SK-N-SH treated with all-trans-retinoic acid at 6 μM for 48 hours (cell line): ENCODE measurements at regions not wholly inside any gene's neighbourhood (a gene's known extent, or its start where the extent isn't known, plus 50 kb on each side); places are given as distances from the start of the nearest gene placed in this dataset.

ENCODE experiments used
- ATAC-seq: fragments of 200-7000 bp; cut with Tn5 transposase; 3 replicates; pipeline ENCODE4 v1.9.1; 2020; ENCODE audit warnings: mild to moderate bottlenecking, moderate library complexity
- ARNTL ChIP-seq: fragments of 450-650 bp; formaldehyde crosslinking; IDR thresholded peaks from 2 replicates; pipeline ENCODE4 v1.5.0; 2020; ENCODE audit warnings: low read depth, mild to moderate bottlenecking, moderate library complexity, borderline replicate concordance
- BACH2 ChIP-seq: fragments of 250-450 bp; sonication (Bioruptor Pico); IDR thresholded peaks from 2 replicates; pipeline ENCODE4 v1.9.0; 2021; ENCODE audit warnings: mild to moderate bottlenecking, borderline replicate concordance
- CSDC2 ChIP-seq: fragments of 250-450 bp; sonication (Bioruptor Pico); IDR thresholded peaks from 2 replicates; pipeline ENCODE4 v1.5.0; 2020; ENCODE audit warnings: mild to moderate bottlenecking, moderate library complexity
- CSRNP3 ChIP-seq: fragments of 250-450 bp; sonication (Bioruptor Pico); IDR thresholded peaks from 2 replicates; pipeline ENCODE4 v1.5.1; 2021; ENCODE audit warnings: mild to moderate bottlenecking, moderate library complexity
- ESRRG ChIP-seq: fragments of 250-450 bp; sonication (Bioruptor Pico); IDR thresholded peaks from 2 replicates; pipeline ENCODE4 v1.6.1; 2021; ENCODE audit warnings: mild to moderate bottlenecking
- GLIS3 ChIP-seq: fragments of 250-450 bp; sonication (Bioruptor Pico); IDR thresholded peaks from 2 replicates; pipeline ENCODE4 v1.5.0; 2020; ENCODE audit warnings: mild to moderate bottlenecking, moderate library complexity
- ISL1 ChIP-seq: fragments of 250-450 bp; sonication (Bioruptor Pico); IDR thresholded peaks from 2 replicates; pipeline ENCODE4 v2.1.2; 2022; ENCODE audit warnings: mild to moderate bottlenecking, moderate library complexity
- OSR1 ChIP-seq: fragments of 250-450 bp; sonication (Bioruptor Pico); IDR thresholded peaks from 2 replicates; pipeline ENCODE4 v1.8.0; 2022; ENCODE audit warnings: moderate library complexity, mild to moderate bottlenecking, inconsistent platforms
- PATZ1 ChIP-seq: fragments of 250-450 bp; sonication (Bioruptor Pico); IDR thresholded peaks from 2 replicates; pipeline ENCODE4 v1.8.0; 2020; ENCODE audit warnings: mild to moderate bottlenecking, moderate library complexity, borderline replicate concordance
- POU6F1 ChIP-seq: fragments of 250-450 bp; sonication (Bioruptor Pico); IDR thresholded peaks from 2 replicates; pipeline ENCODE4 v1.8.0; 2021; ENCODE audit warnings: low read depth, mild to moderate bottlenecking, moderate library complexity, borderline replicate concordance
- PPARA ChIP-seq: fragments of 250-450 bp; sonication (Bioruptor Pico); IDR thresholded peaks from 2 replicates; pipeline ENCODE4 v1.5.0; 2020; ENCODE audit warnings: mild to moderate bottlenecking, borderline replicate concordance
- RARB ChIP-seq: fragments of 250-450 bp; sonication (Bioruptor Pico); IDR thresholded peaks from 2 replicates; pipeline ENCODE4 v1.8.0; 2021; ENCODE audit warnings: mild to moderate bottlenecking, moderate library complexity
- SNAI2 ChIP-seq: fragments of 250-450 bp; sonication (Bioruptor Pico); IDR thresholded peaks from 2 replicates; pipeline ENCODE4 v1.5.0; 2020; ENCODE audit warnings: mild to moderate bottlenecking, moderate library complexity
- TCF4 ChIP-seq: fragments of 250-450 bp; sonication (Bioruptor Pico); IDR thresholded peaks from 2 replicates; pipeline ENCODE4 v1.8.0; 2021; ENCODE audit warnings: mild to moderate bottlenecking, moderate library complexity, borderline replicate concordance
- TOX ChIP-seq: fragments of 250-450 bp; sonication (Bioruptor Pico); IDR thresholded peaks from 2 replicates; pipeline ENCODE4 v1.8.0; 2021; ENCODE audit warnings: mild to moderate bottlenecking, moderate library complexity, borderline replicate concordance
- TSHZ2 ChIP-seq: fragments of 250-450 bp; sonication (Bioruptor Pico); IDR thresholded peaks from 2 replicates; pipeline ENCODE4 v1.5.0; 2020; ENCODE audit warnings: mild to moderate bottlenecking, moderate library complexity
- ZC3H10 ChIP-seq: fragments of 250-450 bp; sonication (Bioruptor Pico); IDR thresholded peaks from 2 replicates; pipeline ENCODE4 v1.5.1; 2021; ENCODE audit warnings: mild to moderate bottlenecking, moderate library complexity
- ZFP3 ChIP-seq: fragments of 250-450 bp; sonication (Bioruptor Pico); IDR thresholded peaks from 2 replicates; pipeline ENCODE4 v1.5.0; 2020; ENCODE audit warnings: mild to moderate bottlenecking, moderate library complexity
- ZFP30 ChIP-seq: fragments of 450-650 bp; formaldehyde crosslinking; IDR thresholded peaks from 2 replicates; pipeline ENCODE4 v1.5.0; 2022; ENCODE audit warnings: mild to moderate bottlenecking, moderate library complexity
- ZNF565 ChIP-seq: fragments of 450-650 bp; formaldehyde crosslinking; conservative IDR thresholded peaks from 2 replicates; pipeline ENCODE4 v1.5.0; 2020; ENCODE audit warnings: low read depth, mild to moderate bottlenecking, moderate library complexity

- no peak for TF ChIP-seq ZFP3 (CRISPR knock-in tag)
- ATAC-seq, result no peak
These were observed 685.1 kb upstream of the SLC8A1 start for GRCh38 chr2:41137031-41137430.

- ATAC-seq, result no peak
- TF ChIP-seq OSR1 (CRISPR knock-in tag) (no peak), SNAI2 (CRISPR knock-in tag) (no peak), ESRRG (no peak)
These were observed 689.4 kb upstream of the SLC8A1 start for GRCh38 chr2:41141146-41141791.

- TF ChIP-seq ESRRG (peak; percentile 73; the same call in 1 of the 2 replicates), RARB (CRISPR knock-in tag) (no peak), TCF4 (CRISPR knock-in tag) (peak; percentile 31; the same call in 1 of the 2 replicates), PPARA (CRISPR knock-in tag) (no peak), ZC3H10 (CRISPR knock-in tag) (no peak)
- no peak; the same call in 2 of the 3 replicates for ATAC-seq
These were observed 690.6 kb upstream of the SLC8A1 start for GRCh38 chr2:41142478-41142877.

GRCh38 chr2:41145066-41145465 is 693.2 kb upstream of the SLC8A1 start:
- no peak for ATAC-seq
- no peak for TF ChIP-seq ISL1 (CRISPR knock-in tag)
- TF ChIP-seq GLIS3, result no peak
- no peak for TF ChIP-seq ZNF565
- no peak for TF ChIP-seq TSHZ2 (CRISPR knock-in tag)
- no peak for TF ChIP-seq OSR1 (CRISPR knock-in tag)
- TF ChIP-seq BACH2 (CRISPR knock-in tag), result no peak
- no peak for TF ChIP-seq TOX (CRISPR knock-in tag)
- no peak for TF ChIP-seq CSRNP3 (CRISPR knock-in tag)
- no peak for TF ChIP-seq CSDC2 (CRISPR knock-in tag)

GRCh38 chr2:41149054-41149453 is 697.2 kb upstream of the SLC8A1 start:
- ATAC-seq, result no peak
- TF ChIP-seq PATZ1 (no peak), ZFP30 (CRISPR knock-in tag) (no peak), TSHZ2 (CRISPR knock-in tag) (no peak), ARNTL (CRISPR knock-in tag) (no peak), TOX (CRISPR knock-in tag) (no peak), POU6F1 (CRISPR knock-in tag) (no peak), GLIS3 (no peak), CSRNP3 (CRISPR knock-in tag) (no peak), SNAI2 (CRISPR knock-in tag) (no peak)
